Suprapubic skin (tissue), 3 donors: ENCODE measurements at regions not wholly inside any gene's neighbourhood (a gene's known extent, or its start where the extent isn't known, plus 50 kb on each side); places are given as distances from the start of the nearest gene placed in this dataset.

Experiments
- EP300 ChIP-seq: sonication (generic); formaldehyde crosslinking; IDR thresholded peaks from one replicate; pipeline ENCODE4 v1.6.1; 2017; ENCODE audit warnings: antibody characterized with exemption
- POLR2A ChIP-seq, 2 donors: fragments of 450-650 bp; IDR thresholded peaks; one replicate each; pipeline ENCODE4 v1.6.1; 2017; ENCODE audit warnings: antibody characterized with exemption in 2 of 2, mild to moderate bottlenecking in 2 of 2, moderate library complexity in 2 of 2
- TF ChIP-seq, protein P1 (sequence below), 2 donors: fragments of 200-600 bp in 1 of 2; fragments of 450-650 bp in 1 of 2; sonication (generic) in 1 of 2; IDR thresholded peaks; one replicate each; pipeline ENCODE4 v1.5.1; 2016 to 2019; ENCODE audit warnings: antibody characterized with exemption in 2 of 2, mild to moderate bottlenecking in 1 of 2, moderate library complexity in 1 of 2

DNA sequence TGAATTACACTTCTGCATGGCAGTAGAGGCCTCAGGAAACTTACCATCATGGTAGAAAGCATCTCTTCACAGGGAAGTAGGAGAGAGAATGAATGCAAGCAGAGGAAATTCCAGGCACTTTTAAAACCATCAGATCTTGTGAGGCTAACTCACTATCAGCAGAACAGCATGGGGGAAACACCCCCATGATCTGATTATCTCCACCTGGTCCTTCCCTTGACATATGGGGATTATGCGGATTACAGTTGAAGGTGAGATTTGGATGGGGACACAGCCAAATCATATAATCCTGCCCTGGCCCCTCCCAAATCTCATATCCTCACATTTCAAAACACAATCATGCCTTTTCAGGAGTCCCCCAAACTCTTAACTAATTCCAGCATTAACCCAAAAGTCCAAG lies 691.1 kb downstream of the SI start:
- TF ChIP-seq, protein P1, sequence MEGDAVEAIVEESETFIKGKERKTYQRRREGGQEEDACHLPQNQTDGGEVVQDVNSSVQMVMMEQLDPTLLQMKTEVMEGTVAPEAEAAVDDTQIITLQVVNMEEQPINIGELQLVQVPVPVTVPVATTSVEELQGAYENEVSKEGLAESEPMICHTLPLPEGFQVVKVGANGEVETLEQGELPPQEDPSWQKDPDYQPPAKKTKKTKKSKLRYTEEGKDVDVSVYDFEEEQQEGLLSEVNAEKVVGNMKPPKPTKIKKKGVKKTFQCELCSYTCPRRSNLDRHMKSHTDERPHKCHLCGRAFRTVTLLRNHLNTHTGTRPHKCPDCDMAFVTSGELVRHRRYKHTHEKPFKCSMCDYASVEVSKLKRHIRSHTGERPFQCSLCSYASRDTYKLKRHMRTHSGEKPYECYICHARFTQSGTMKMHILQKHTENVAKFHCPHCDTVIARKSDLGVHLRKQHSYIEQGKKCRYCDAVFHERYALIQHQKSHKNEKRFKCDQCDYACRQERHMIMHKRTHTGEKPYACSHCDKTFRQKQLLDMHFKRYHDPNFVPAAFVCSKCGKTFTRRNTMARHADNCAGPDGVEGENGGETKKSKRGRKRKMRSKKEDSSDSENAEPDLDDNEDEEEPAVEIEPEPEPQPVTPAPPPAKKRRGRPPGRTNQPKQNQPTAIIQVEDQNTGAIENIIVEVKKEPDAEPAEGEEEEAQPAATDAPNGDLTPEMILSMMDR (IDR thresholded peaks at IDR 0.05), result no peak
- TF ChIP-seq POLR2A (IDR thresholded peaks at IDR 0.05), result no peak
- TF ChIP-seq EP300, result no peak
